ENCODE measurements at regions not wholly inside any gene's neighbourhood (a gene's known extent, or its start where the extent isn't known, plus 50 kb on each side); places are given as distances from the start of the nearest gene placed in this dataset.

DNA sequence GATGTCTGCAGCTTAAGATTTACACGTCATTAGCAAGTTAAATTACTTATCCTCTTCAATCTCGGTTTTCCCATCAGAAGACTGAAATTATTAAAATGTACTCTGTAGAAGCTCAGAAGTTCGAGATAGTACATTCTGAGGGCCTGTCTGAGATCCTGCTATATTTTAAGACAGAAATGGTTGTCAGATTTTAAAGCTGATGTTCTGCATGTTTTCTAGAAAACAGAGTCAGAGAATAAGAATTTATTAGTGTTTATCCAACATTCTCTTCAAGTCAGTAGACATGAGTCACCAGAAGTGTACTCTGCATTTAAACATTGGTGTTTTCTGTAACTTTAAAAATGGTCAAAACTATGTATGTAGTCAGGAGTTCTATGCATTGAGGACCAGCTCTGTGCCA, 155.2 kb upstream of the MYOCD start:
- TF ChIP-seq SUZ12 (IDR thresholded peaks at IDR 0.05) (no peak), FOXM1 (IDR thresholded peaks at IDR 0.05; ENCODE audit: borderline replicate concordance) (no peak), ARNT (IDR thresholded peaks at IDR 0.05) (no peak), LEF1 (IDR thresholded peaks at IDR 0.05; ENCODE audit: borderline replicate concordance) (no peak), FOXK2 (IDR thresholded peaks at IDR 0.05) (no peak), NFRKB (IDR thresholded peaks at IDR 0.05) (no peak)
